SJSA1 (cell line): ENCODE measurements at regions not wholly inside any gene's neighbourhood (a gene's known extent, or its start where the extent isn't known, plus 50 kb on each side); places are given as distances from the start of the nearest gene placed in this dataset.

Experiments used
- DNase-seq, 2 experiments: peaks; one replicate each; pipeline ENCODE4 v3.0.0-alpha.2; 2015 to 2020; ENCODE audit warnings: low spot score in 2 of 2, low read depth in 1 of 2
- H3K27ac ChIP-seq: fragments of 250-450 bp; sonication (Bioruptor Pico); 2 replicates; pipeline ENCODE4 v1.5.1; 2020; ENCODE audit warnings: mild to moderate bottlenecking, moderate library complexity
- H3K27me3 ChIP-seq: fragments of 250-450 bp; sonication (Bioruptor Pico); replicated peaks from 2 replicates; pipeline ENCODE4 v1.5.1; 2020; ENCODE audit warnings: mild to moderate bottlenecking, moderate library complexity
- H3K36me3 ChIP-seq: fragments of 250-450 bp; sonication (Bioruptor Pico); 2 replicates; pipeline ENCODE4 v1.5.1; 2020; ENCODE audit warnings: mild to moderate bottlenecking
- H3K4me1 ChIP-seq: fragments of 250-450 bp; sonication (Bioruptor Pico); replicated peaks from 2 replicates; pipeline ENCODE4 v1.6.1; 2021; ENCODE audit warnings: mild to moderate bottlenecking
- H3K4me3 ChIP-seq: fragments of 250-450 bp; sonication (Bioruptor Pico); 2 replicates; pipeline ENCODE4 v1.5.1; 2020; ENCODE audit warnings: mild to moderate bottlenecking
- H3K9me3 ChIP-seq: fragments of 250-450 bp; sonication (Bioruptor Pico); replicated peaks from 2 replicates; pipeline ENCODE4 v1.5.1; 2020; ENCODE audit warnings: mild to moderate bottlenecking

DNA sequence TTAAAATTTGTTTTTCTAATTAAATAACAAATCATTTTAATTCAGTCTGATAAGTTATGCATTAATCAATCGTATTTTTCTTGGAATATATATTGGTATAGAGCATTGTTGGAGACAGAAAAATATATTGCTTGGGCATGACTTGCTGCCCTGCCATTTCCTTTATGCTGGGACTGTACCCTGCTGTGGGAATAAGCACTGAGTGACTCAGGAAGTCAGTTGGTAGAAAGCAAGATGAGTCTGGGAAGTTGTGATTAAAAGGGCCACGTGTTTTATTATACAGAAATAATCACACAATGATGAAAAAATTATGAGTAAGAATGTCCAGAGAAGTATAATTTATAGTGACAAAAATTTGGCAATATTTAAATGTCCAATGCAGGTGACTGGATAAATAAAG, 139.5 kb downstream of the KIF18A start:
- Histone ChIP-seq H3K9me3 (no peaks in the 10 kb centered on the region), H3K4me3 (no peak overlapping the region), H3K27ac (no peak overlapping the region), H3K4me1 (no peaks in the 10 kb centered on the region), H3K27me3 (no peaks in the 10 kb centered on the region), H3K36me3 (no peaks in the 10 kb centered on the region)
- no peak for DNase-seq

DNA sequence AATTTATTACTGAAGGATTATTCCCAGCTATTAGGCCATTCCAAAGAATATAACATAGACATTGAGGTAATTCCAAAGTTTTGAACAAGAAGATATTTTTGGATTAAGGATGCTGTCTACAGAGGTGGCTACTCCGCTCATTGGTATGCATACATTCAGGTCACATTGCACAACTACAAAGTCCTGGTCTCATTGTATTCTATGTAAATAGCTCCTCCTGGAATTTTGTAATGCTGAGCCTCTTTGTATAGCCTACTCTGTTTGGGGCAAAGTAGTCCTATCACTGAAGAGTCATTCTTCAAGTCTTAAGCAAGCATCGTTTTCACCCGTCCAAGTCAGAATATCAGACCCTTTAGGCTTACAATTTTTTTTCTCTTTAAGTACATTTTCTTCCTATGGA, 142.4 kb downstream of the KIF18A start:
- no peaks in the 10 kb centered on the region for H3K27me3 ChIP-seq
- no peak overlapping the region for H3K27ac ChIP-seq
- H3K4me3 ChIP-seq = no peak overlapping the region
- H3K36me3 ChIP-seq = no peaks in the 10 kb centered on the region
- DNase-seq = no peak
- H3K9me3 ChIP-seq = no peaks in the 10 kb centered on the region
- no peaks in the 10 kb centered on the region for H3K4me1 ChIP-seq

DNA sequence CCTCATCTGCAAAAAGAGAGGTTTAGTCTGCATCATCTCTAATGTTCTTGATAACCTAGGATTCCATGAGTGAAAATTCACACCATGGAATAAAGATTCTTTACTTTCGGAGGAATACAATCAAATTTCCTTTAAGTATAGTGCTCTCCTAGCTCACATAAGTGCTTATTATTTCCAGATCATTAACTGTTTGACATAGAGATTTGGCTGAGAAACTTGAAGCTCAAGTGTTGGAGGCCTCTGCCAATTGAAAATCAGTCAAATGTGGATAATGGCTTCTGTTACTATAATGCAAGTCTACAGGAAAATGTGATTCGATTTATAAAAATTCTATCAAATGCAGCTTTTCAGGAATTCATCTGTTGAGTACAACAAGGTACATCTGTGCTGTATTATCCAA, 144.6 kb downstream of the KIF18A start:
- DNase-seq = no peak

DNA sequence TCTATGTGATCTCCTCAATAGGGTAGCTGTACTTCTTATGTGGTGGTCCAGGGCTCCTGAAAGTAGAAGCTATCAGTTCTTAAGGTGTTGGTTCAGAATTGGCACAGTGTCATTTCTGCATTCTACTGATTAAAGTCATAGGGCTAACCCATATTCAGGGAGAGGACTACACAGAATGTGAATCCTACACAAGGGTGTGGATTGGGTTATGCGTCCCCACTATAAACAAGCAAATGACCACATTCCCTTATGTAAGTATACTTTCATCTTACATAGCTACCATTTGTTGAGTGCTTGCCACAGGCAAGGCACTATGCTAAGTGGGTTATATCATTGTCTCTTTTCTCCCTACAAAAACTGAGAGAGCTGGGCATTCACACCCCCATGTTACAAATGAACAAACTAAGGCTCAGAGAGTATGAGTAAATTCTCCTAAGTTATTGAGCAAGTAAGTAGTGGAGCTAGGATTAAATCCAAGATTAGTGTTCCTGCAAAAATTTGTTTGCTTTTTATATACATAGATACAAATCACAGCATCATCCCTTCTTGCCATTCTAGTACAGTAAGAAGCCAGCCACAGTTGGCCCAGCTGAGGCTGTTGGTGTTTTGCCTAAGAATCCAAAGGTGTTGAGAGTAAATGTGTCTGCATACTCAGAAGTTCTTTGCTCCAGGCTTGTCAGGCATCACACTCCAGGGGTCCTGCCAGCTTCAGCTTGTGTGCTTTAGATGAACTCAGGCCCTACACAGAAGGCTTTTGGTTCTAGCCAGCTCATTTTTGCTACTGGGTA, 157.8 kb downstream of the KIF18A start:
- H3K27ac ChIP-seq = no peak overlapping the region
- no peaks in the 10 kb centered on the region for H3K4me1 ChIP-seq
- H3K9me3 ChIP-seq = no peaks in the 10 kb centered on the region
- H3K27me3 ChIP-seq = no peaks in the 10 kb centered on the region
- DNase-seq = no peak
- no peak overlapping the region for H3K4me3 ChIP-seq
- no peaks in the 10 kb centered on the region for H3K36me3 ChIP-seq

More for the DNA sequence above, 144.6 kb downstream of the KIF18A start:
- no peaks in the 10 kb centered on the region for H3K36me3 ChIP-seq
- H3K4me1 ChIP-seq = no peaks in the 10 kb centered on the region
- H3K9me3 ChIP-seq = no peaks in the 10 kb centered on the region
- H3K27me3 ChIP-seq = no peaks in the 10 kb centered on the region
- H3K27ac ChIP-seq = no peak overlapping the region
- H3K4me3 ChIP-seq = no peak overlapping the region

DNA sequence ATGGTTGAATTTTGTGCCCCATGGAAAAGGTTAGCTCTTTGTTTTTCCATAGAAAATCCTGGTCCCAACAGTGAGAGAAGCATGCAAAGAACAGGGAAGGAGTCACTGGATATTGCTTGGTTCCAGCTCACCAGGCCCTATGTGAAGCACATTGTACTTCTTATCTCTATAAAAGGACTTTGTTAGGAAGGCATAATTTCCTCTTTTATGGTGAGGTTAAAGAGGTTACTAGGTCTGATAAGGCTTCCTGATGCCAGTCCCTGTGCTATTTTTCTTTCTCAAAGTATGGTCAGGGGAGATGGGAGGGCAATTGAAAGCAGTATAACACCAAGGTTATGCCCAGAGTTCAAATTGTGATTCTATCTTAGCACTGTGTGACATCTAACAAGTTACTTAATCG, 162.6 kb downstream of the KIF18A start:
- no peak for DNase-seq

DNA sequence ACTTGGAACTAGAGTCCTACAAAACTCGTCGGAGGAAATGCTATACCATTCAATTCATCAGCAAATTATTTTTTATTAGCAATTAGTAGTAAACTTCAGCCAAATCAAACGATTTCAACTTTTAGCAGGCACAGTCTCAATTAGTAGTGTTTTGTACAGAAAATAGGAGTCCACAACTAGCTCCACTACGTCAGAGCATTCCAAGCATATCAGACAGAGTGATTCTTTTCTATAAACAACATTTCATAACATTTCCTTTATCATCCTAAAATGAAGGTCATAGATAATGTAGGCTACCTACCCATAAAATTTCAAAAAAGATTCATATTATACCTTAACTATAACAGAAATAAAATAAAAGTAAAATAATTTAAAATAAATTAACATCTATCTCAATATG, 169.9 kb downstream of the KIF18A start:
- Histone ChIP-seq H3K27me3 (no peaks in the 10 kb centered on the region), H3K9me3 (no peaks in the 10 kb centered on the region), H3K36me3 (no peaks in the 10 kb centered on the region), H3K4me1 (peaks cover 29% of the 10 kb centered on the region), H3K27ac (no peak overlapping the region), H3K4me3 (no peak overlapping the region)
- DNase-seq = no peak

More for the DNA sequence above, 162.6 kb downstream of the KIF18A start:
- H3K9me3 ChIP-seq = no peaks in the 10 kb centered on the region
- no peak overlapping the region for H3K4me3 ChIP-seq
- no peaks in the 10 kb centered on the region for H3K36me3 ChIP-seq
- no peaks in the 10 kb centered on the region for H3K4me1 ChIP-seq
- no peak overlapping the region for H3K27ac ChIP-seq
- no peaks in the 10 kb centered on the region for H3K27me3 ChIP-seq

DNA sequence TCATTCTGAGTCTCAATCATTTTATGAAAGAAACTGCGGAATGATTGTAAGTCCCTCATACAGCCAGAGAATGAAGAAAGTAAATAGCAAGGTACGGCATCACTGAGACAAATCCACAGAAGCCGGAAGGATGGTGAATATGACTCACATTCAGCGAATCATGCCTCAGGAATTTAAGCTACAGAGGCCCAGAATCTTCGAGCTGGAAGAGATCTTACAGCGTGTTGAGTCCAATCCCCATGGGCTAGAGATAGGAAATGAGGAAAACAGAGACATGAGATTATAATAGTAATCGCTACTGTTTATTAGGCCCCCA, 173.2 kb downstream of the KIF18A start:
- H3K4me3 ChIP-seq = no peak overlapping the region
- no peaks in the 10 kb centered on the region for H3K27me3 ChIP-seq
- no peaks in the 10 kb centered on the region for H3K36me3 ChIP-seq
- peak; percentile 85 to 96 for DNase-seq
- H3K27ac ChIP-seq = peak overlapping the region; percentile 99
- H3K4me1 ChIP-seq = peaks cover 36% of the 10 kb centered on the region
- no peaks in the 10 kb centered on the region for H3K9me3 ChIP-seq

DNA sequence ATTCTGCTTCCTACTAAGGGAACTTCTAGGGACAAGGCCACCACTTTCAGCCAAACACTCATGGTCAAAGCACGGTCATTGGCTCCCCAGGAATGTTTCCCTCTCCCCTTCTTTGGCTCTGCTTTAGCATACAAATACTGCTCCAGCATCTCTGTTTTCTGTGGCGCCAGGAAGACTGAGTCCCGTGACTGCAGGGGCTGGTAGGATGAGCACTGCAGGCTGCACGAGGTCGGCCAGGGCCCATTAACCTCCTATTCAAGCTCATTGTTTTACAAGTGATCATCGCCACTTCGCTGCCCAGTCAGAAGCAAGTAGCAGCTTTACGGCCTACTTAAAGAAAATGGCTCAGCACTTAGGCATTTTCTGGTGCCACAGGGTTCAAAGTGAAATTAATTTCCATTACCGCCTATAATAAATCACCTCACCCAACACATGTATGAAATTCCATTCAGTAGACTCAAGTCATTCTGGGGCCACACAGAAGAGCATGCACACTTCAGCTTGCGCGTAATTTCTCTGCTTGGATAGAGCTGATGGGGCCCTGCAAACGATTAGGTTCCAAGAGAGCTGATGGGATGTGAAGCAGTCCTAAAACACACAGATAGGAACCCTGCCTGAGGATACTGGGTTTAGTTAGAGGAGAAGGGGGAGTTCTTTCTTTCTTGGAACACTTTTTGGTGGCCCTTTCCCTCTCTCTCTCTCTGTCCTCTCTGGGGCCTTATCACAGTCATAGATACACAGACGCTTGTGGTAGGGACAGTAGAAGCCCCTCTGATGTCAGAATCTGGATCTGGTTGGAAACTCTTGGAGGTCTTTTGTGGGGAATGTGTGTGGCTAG, 173.7 kb downstream of the KIF18A start:
- DNase-seq = peak; percentile 96
- Histone ChIP-seq H3K27ac (peak overlapping the region; percentile 99), H3K4me3 (no peak overlapping the region), H3K9me3 (no peaks in the 10 kb centered on the region), H3K27me3 (no peaks in the 10 kb centered on the region), H3K36me3 (no peaks in the 10 kb centered on the region), H3K4me1 (peaks cover 36% of the 10 kb centered on the region)

DNA sequence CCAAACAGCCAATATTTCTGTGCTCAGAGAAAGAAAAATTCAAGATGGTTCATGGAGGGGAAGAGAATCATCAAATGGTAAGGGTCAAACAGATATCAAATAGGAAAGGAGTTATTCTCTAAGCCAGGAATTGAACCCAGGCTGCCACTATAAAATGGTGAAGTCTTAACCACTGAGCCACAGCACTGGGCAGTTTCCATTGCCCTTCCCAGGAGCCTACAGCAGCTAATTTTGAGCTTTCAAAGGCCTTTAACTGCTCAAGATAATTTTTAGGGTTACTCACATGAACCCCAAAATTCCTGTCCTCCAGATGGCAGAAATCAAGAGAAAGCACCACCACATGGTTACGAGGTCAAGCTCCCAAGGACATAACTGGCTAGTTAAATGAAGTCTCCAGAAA, 176.2 kb downstream of the KIF18A start:
- Histone ChIP-seq H3K36me3 (no peaks in the 10 kb centered on the region), H3K9me3 (no peaks in the 10 kb centered on the region), H3K27ac (no peak overlapping the region), H3K27me3 (no peaks in the 10 kb centered on the region), H3K4me1 (peaks cover 45% of the 10 kb centered on the region), H3K4me3 (no peak overlapping the region)
- no peak for DNase-seq

DNA sequence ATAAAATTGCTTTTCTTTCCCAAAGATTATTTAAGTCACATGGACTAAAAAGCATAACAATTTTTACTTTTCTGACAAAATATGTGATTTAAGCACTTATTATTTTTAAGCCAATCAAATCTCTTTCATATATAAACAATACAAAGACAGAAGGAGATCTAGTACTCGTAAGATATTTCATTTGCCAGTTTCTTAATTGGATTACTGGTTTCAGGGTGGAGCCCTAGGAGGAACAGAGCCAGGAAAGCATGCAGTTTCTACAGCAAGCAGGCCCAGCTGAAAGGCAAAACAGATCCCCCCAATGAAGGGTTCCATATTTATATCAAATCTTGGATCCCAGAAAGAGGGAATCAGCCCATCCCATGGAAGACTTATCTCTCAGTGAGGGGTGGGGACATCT, 177.0 kb downstream of the KIF18A start:
- DNase-seq = no peak

DNA sequence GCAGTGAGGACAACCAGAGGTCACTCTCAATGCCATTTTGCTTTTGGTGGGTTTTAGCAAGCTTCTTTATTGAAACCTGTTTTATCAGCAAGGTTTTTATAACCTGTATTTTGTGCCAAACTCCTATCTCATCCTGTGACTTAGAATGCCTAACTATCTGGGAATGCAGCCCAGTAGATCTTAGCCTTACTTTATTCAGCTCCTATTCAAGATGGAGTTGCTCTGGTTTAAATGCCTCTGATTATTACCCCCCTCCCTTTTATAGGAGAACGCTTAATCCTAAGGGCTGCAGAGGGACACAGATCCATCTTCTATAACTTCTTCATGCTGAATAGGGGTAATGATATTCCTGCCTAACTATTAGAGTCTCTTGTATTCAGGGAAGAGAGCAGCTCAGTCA, 179.1 kb downstream of the KIF18A start:
- Histone ChIP-seq H3K4me3 (no peak overlapping the region), H3K4me1 (peaks cover 27% of the 10 kb centered on the region), H3K36me3 (no peaks in the 10 kb centered on the region), H3K27ac (no peak overlapping the region), H3K9me3 (no peaks in the 10 kb centered on the region), H3K27me3 (no peaks in the 10 kb centered on the region)
- DNase-seq = no peak

More for the DNA sequence above, 177.0 kb downstream of the KIF18A start:
- no peaks in the 10 kb centered on the region for H3K27me3 ChIP-seq
- H3K36me3 ChIP-seq = no peaks in the 10 kb centered on the region
- H3K9me3 ChIP-seq = no peaks in the 10 kb centered on the region
- peaks cover 48% of the 10 kb centered on the region for H3K4me1 ChIP-seq
- no peak overlapping the region for H3K4me3 ChIP-seq
- no peak overlapping the region for H3K27ac ChIP-seq

DNA sequence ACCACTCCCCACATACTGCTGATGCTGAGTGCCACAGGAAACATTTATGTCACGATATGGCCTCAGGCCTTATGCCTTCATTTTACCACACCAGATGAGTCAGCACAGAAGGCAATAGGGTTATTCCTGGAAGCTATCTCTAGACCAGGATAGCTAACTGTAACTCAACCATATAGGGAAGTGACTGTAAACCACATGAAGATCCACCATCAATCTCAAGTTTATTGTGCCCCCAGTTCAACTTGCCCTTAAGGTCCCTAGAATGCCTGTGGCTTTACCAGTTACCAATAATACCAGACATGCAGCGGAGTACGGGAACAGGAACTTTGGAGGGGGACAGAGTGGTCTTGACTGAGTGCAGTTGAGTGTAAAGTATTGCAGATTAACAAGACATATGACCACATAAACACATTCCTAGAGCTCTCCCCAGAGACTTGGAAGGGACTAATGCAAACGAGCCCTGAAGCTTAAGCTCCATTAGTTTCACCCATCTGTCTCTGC, 180.9 kb downstream of the KIF18A start:
- H3K27ac ChIP-seq = peak overlapping the region; percentile 35; the same call in 1 of the 2 replicates
- H3K9me3 ChIP-seq = no peaks in the 10 kb centered on the region
- H3K4me3 ChIP-seq = no peak overlapping the region
- DNase-seq = no peak
- H3K36me3 ChIP-seq = no peaks in the 10 kb centered on the region
- H3K4me1 ChIP-seq = peaks cover 12% of the 10 kb centered on the region
- no peaks in the 10 kb centered on the region for H3K27me3 ChIP-seq

DNA sequence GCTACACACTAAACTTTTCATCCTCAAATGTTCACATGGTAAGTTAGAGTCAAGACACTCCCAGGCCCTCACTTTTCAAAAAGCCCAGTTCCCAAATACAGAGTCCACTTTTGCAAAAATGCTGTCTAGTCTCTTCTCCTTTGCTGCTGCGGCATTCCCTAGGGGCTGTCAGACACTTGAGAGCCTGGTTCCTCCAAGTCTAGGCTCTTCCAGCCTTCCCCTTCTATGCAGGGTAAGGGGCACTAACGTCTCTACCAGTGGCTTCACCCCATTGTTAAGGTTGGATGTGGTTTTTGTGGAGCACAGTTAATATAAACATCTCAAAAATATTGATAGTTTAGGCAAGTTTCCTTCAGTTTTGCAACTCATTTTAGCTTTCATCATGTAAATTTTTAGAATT, 181.5 kb downstream of the KIF18A start:
- Histone ChIP-seq H3K9me3 (no peaks in the 10 kb centered on the region), H3K27me3 (no peaks in the 10 kb centered on the region), H3K4me1 (peaks cover 12% of the 10 kb centered on the region), H3K36me3 (no peaks in the 10 kb centered on the region), H3K27ac (peak overlapping the region; percentile 35; the same call in 1 of the 2 replicates), H3K4me3 (no peak overlapping the region)
- DNase-seq = no peak

DNA sequence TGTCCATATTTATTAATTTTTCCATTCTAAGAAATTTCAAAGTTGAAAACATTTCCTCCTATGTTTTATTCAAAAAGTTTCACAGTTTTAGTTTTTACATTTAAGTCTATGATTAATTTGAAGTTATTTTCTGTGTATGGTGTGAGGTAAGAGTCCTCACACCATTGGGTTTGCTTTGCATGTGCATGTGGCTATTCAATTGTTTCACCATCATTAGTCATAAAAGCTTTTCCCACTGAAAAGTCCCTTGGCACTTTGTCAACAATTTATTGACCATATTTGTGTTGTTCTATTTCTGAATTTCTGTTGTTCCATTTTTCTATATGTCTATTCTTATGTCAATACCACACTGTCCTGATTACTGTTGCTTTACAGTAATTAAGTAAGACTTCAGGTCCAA, 186.5 kb downstream of the KIF18A start:
- no peak for DNase-seq
- Histone ChIP-seq H3K4me3 (no peak overlapping the region), H3K27ac (no peak overlapping the region), H3K27me3 (no peaks in the 10 kb centered on the region), H3K36me3 (no peaks in the 10 kb centered on the region), H3K4me1 (peaks cover under 1% of the 10 kb centered on the region; the same call in 1 of the 2 replicates), H3K9me3 (no peaks in the 10 kb centered on the region)
